ENCODE measurements at regions not wholly inside any gene's neighbourhood (a gene's known extent, or its start where the extent isn't known, plus 50 kb on each side); places are given as distances from the start of the nearest gene placed in this dataset.

DNA sequence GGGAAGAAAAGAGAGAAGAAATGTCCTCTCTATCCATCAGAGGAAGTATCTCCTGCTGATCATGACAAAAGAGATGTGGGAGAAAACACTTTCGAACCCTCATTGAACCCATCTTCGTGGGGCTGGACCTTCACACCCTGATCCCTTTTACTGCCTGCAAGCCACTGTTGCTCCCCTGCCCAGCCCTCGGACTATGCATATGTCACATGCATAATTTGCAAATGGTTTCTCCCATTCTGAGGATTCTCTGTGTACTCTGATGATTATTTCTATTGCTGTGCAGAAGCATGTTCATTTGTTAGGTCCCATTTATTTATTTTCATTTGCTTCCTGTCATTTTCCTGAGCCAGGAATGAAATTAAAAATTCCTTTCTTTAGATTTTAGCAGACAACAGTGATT is 64.7 kb downstream of the DNAAF9 start:
- Histone ChIP-seq H3K4me3 (ENCODE audit: low read depth, low read length) (no peak overlapping the region), H3K36me3 (ENCODE audit: control insufficient read depth, insufficient read depth, low read length) (peaks cover under 1% of the 10 kb centered on the region), H3K27me3 (ENCODE audit: control insufficient read depth, insufficient read depth, low read length) (no peaks in the 10 kb centered on the region)
- TF ChIP-seq, protein P1, sequence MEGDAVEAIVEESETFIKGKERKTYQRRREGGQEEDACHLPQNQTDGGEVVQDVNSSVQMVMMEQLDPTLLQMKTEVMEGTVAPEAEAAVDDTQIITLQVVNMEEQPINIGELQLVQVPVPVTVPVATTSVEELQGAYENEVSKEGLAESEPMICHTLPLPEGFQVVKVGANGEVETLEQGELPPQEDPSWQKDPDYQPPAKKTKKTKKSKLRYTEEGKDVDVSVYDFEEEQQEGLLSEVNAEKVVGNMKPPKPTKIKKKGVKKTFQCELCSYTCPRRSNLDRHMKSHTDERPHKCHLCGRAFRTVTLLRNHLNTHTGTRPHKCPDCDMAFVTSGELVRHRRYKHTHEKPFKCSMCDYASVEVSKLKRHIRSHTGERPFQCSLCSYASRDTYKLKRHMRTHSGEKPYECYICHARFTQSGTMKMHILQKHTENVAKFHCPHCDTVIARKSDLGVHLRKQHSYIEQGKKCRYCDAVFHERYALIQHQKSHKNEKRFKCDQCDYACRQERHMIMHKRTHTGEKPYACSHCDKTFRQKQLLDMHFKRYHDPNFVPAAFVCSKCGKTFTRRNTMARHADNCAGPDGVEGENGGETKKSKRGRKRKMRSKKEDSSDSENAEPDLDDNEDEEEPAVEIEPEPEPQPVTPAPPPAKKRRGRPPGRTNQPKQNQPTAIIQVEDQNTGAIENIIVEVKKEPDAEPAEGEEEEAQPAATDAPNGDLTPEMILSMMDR (IDR thresholded peaks at IDR 0.05; ENCODE audit: insufficient read depth, low read depth, low read length) = no peak
- ChIA-PET CTCF (no interaction called here), POLR2A (no interaction called here)
- DNase-seq (ENCODE audit: low read depth) = no peak

DNA sequence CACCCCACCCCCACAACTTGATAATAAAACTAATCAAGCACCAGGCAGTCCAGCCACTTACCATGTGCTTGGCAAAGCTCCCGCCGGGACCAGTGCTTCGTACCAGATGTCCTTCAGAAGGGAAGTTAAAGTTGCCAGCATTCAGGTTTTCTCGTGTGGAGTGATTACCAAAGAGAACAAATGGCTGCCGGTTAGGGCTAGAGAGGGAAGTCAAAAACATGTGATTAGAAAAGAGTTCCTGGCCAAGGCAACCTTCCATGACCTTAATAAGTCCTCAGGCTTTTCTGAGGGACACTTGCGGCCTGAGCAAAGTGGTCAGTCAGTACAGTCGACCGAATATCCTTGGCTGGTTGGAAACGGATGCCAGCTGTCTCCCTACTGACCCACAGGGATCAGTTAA is 67.0 kb downstream of the DNAAF9 start:
- Histone ChIP-seq H3K4me3 (ENCODE audit: low read depth, low read length) (no peak overlapping the region), H3K36me3 (ENCODE audit: control insufficient read depth, insufficient read depth, low read length) (no peaks in the 10 kb centered on the region; the same call in 1 of the 2 replicates), H3K27me3 (ENCODE audit: control insufficient read depth, insufficient read depth, low read length) (no peaks in the 10 kb centered on the region)
- TF ChIP-seq, protein P1 (IDR thresholded peaks at IDR 0.05; ENCODE audit: insufficient read depth, low read depth, low read length) = no peak
- CTCF ChIA-PET = interaction anchor here (0.9 to 1.2 kb wide), 2 partner anchors 14 to 26 kb away, joined by 3 read pairs; no protein-coding TSS in a partner anchor
- POLR2A ChIA-PET = no interaction called here
- no peak for DNase-seq (ENCODE audit: low read depth)

DNA sequence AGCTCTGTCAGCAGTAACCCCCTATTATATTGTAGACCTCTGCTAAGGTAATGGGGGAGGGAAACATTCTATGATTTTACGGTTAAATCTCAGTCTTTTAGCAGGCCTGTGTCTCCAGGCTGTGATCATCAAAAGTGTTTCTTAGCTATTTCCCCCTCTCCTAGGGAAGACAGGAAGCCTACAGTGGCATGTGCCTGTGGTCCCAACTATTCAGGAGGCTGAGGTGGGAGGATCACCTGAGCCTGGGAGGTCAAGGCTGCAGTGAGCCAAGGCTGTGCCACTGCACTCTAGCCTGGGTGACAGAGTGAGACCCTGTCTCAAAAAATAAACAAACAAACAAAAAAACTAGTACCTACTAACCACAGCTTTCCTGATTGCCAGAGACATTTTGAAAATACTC is 67.9 kb downstream of the DNAAF9 start:
- ChIA-PET CTCF (interaction anchor here (0.6 to 1.2 kb wide), 2 partner anchors 27 to 61 kb away, joined by 3 to 4 read pairs; no protein-coding TSS in a partner anchor), POLR2A (no interaction called here)
- TF ChIP-seq, protein P1 (IDR thresholded peaks at IDR 0.05; ENCODE audit: insufficient read depth, low read depth, low read length) = no peak
- no peaks in the 10 kb centered on the region for H3K27me3 ChIP-seq (ENCODE audit: control insufficient read depth, insufficient read depth, low read length)
- H3K36me3 ChIP-seq (ENCODE audit: control insufficient read depth, insufficient read depth, low read length) = no peaks in the 10 kb centered on the region; the same call in 1 of the 2 replicates
- no peak for DNase-seq (ENCODE audit: low read depth)
- no peak overlapping the region for H3K4me3 ChIP-seq (ENCODE audit: low read depth, low read length)

DNA sequence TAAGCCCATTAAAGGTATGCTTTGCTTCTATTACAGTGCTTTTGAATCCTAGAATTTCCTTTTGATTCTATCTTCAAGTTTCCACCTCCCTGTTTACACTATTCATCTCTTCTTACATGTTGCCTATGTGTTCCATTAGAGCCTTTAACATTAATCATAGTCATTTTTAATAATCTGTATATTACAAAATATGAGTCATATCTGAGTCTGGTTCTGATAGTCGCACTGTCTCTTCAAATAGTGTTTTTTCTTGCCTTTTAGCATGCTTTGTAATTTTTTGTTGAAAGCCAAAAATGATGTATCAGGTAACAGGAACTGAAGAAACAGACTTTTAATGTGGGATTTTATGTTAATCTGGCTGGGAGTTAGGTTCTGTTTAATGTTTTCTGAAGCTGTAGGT is 68.4 kb downstream of the DNAAF9 start:
- CTCF ChIA-PET = interaction anchor here (0.6 to 1.2 kb wide), 2 partner anchors 28 to 62 kb away, joined by 3 to 4 read pairs; no protein-coding TSS in a partner anchor
- Histone ChIP-seq H3K36me3 (ENCODE audit: control insufficient read depth, insufficient read depth, low read length) (no peaks in the 10 kb centered on the region; the same call in 1 of the 2 replicates), H3K27me3 (ENCODE audit: control insufficient read depth, insufficient read depth, low read length) (no peaks in the 10 kb centered on the region), H3K4me3 (ENCODE audit: low read depth, low read length) (no peak overlapping the region)
- TF ChIP-seq, protein P1 (IDR thresholded peaks at IDR 0.05; ENCODE audit: insufficient read depth, low read depth, low read length) = no peak
- DNase-seq (ENCODE audit: low read depth) = no peak
- POLR2A ChIA-PET = no interaction called here

DNA sequence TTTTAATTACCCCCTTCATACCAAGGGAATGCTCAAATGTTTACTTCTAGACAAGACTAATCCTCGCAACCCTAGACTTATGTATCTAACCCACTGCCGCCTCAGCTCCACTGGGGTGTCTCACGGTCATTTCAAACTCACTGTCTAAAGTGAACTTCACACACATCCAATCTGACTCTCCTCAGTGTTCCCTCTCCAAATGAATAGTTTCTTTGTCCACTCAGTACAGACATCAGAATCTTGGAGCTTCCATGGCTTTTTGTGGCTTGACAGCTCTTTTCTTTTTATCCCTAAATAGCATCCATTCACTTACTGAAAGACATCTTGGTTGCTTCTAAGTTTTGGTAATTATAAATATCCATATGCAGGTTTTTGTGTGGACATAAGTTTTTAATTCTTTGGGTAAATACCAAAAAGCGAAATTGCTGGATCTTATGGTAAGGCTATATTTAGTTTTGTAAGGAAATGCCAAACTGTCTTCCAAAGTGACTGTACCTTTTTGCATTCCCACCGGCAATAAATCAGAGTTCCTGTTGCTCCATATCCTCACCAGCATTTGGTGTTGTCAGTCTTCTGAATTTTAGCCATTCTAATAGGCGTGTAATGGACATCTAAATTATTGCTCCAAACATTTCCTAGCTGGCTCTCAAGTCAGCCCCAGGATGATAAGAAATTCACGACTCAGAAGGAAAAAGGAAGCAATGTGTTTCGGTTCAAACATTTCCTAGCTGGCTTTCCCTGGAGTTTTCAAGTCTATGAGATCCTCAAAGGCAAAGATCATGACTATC is 73.1 kb downstream of the DNAAF9 start:
- H3K27me3 ChIP-seq (ENCODE audit: control insufficient read depth, insufficient read depth, low read length) = no peaks in the 10 kb centered on the region
- DNase-seq (ENCODE audit: low read depth) = no peak
- ChIA-PET POLR2A (no interaction called here), CTCF (no interaction called here)
- peaks cover 3% of the 10 kb centered on the region for H3K36me3 ChIP-seq (ENCODE audit: control insufficient read depth, insufficient read depth, low read length)
- TF ChIP-seq, protein P1 (IDR thresholded peaks at IDR 0.05; ENCODE audit: insufficient read depth, low read depth, low read length) = no peak
- H3K4me3 ChIP-seq (ENCODE audit: low read depth, low read length) = no peak overlapping the region
